ENCODE measurements at regions not wholly inside any gene's neighbourhood (a gene's known extent, or its start where the extent isn't known, plus 50 kb on each side); places are given as distances from the start of the nearest gene placed in this dataset.
A peak's percentile ranks its signal among the peaks of the same experiment; 100 is the strongest.

DNA sequence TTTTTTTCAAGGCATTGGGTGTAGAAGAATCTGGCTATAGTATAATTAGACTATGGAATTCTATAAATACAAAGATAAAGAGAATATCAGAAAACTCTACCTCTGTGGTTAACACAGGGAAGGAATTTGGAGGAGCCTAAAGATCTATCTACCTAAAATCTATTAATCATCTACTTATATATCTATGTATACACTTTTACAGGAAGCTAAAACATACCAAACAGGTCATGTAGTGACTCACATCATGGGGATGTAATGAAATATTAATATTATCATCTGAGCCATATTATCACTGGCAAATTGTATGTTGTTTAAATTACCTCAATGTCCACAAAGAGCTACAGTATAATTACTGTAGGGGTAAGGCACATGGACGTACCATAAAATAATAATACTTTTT, 1748.2 kb downstream of the EFNA5 start:
- DNase-seq (ENCODE audit: extremely low read depth, low read depth): no peak
- no peak overlapping the region for H3K4me3 ChIP-seq (replicated peaks; ENCODE audit: low read depth, low read length)
- TF ChIP-seq, protein P1, sequence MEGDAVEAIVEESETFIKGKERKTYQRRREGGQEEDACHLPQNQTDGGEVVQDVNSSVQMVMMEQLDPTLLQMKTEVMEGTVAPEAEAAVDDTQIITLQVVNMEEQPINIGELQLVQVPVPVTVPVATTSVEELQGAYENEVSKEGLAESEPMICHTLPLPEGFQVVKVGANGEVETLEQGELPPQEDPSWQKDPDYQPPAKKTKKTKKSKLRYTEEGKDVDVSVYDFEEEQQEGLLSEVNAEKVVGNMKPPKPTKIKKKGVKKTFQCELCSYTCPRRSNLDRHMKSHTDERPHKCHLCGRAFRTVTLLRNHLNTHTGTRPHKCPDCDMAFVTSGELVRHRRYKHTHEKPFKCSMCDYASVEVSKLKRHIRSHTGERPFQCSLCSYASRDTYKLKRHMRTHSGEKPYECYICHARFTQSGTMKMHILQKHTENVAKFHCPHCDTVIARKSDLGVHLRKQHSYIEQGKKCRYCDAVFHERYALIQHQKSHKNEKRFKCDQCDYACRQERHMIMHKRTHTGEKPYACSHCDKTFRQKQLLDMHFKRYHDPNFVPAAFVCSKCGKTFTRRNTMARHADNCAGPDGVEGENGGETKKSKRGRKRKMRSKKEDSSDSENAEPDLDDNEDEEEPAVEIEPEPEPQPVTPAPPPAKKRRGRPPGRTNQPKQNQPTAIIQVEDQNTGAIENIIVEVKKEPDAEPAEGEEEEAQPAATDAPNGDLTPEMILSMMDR (IDR thresholded peaks at IDR 0.05; ENCODE audit: low read depth, low read length, missing control alignments): no peak

DNA sequence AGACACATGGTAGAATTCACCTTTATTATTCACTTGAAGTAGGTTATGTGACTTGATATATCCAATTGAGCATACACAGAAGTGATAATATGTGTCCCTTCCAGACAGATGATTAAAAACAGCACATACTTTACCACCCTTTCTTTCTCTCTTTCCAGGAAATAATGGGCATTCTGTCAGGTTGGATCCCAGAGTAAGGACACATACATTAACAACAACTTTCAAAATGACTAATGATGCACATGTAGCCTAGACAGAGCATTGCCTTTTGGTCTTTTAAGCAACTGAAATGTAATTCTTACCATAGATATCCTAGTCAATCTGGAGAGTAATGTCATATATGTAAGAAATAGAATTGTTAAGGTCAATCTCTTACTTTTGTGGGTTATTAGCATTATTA, 1748.7 kb downstream of the EFNA5 start:
- no peak for DNase-seq (ENCODE audit: extremely low read depth, low read depth)
- H3K4me3 ChIP-seq (replicated peaks; ENCODE audit: low read depth, low read length): no peak overlapping the region
- TF ChIP-seq, protein P1 (IDR thresholded peaks at IDR 0.05; ENCODE audit: low read depth, low read length, missing control alignments): no peak

GRCh38 chr5:105917189-105917588, 1753.5 kb downstream of the EFNA5 start:
- DNase-seq (ENCODE audit: extremely low read depth, low read depth): no peak
- TF ChIP-seq, protein P1 (IDR thresholded peaks at IDR 0.05; ENCODE audit: low read depth, low read length, missing control alignments): no peak
- no peak overlapping the region for H3K4me3 ChIP-seq (replicated peaks; ENCODE audit: low read depth, low read length)

GRCh38 chr5:105907016-105907415, 1763.7 kb downstream of the EFNA5 start:
- peak; percentile 6 for DNase-seq (ENCODE audit: extremely low read depth, low read depth)
- no peak overlapping the region for H3K4me3 ChIP-seq (replicated peaks; ENCODE audit: low read depth, low read length)
- TF ChIP-seq, protein P1 (IDR thresholded peaks at IDR 0.05; ENCODE audit: low read depth, low read length, missing control alignments): no peak

DNA sequence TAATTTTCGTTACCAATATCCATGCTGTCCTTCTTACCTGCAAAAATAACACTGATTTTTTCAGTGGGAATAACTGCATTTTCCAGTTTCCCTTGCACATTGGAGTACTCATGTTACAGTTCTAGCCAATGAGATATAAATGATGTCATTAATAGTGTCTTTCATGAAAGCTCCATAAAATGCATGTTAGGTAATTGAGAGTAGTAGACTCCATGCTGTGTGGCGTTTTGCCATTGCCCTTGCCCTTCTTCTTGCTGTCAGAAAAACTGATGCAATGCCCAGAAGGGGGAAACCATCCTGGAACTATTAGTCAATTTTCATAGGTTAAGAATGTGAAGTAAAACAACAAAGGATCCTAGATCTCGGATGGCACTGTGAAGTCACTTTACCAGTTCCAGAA, 1765.3 kb downstream of the EFNA5 start:
- no peak overlapping the region for H3K4me3 ChIP-seq (replicated peaks; ENCODE audit: low read depth, low read length)
- no peak for DNase-seq (ENCODE audit: extremely low read depth, low read depth)
- TF ChIP-seq, protein P1 (IDR thresholded peaks at IDR 0.05; ENCODE audit: low read depth, low read length, missing control alignments): no peak

GRCh38 chr5:105903069-105903468, 1767.7 kb downstream of the EFNA5 start:
- DNase-seq (ENCODE audit: extremely low read depth, low read depth): peak; percentile 16
- H3K4me3 ChIP-seq (replicated peaks; ENCODE audit: low read depth, low read length): no peak overlapping the region
- TF ChIP-seq, protein P1 (IDR thresholded peaks at IDR 0.05; ENCODE audit: low read depth, low read length, missing control alignments): no peak

DNA sequence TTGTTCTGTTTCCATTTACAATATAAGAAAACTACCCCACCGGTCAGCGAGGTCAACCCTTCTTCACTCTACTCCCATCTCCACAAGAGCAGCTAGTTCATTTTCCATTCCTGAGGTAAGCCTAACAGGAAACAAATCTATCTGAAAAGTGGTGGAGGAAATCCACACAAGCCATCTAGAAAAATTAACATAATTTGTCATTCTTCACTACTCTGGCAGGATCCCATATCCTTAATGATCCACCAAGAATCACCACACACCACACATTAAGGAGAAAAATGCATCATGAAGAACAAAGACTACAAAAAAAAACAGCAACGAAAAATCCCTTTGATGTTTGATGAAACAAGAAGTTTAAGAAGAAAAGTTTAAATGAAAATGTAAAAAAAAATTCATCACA, 1771.0 kb downstream of the EFNA5 start:
- no peak overlapping the region for H3K4me3 ChIP-seq (replicated peaks; ENCODE audit: low read depth, low read length)
- no peak for DNase-seq (ENCODE audit: extremely low read depth, low read depth)
- TF ChIP-seq, protein P1 (IDR thresholded peaks at IDR 0.05; ENCODE audit: low read depth, low read length, missing control alignments): no peak

All from HFF-Myc (cell line).